ENCODE measurements at regions not wholly inside any gene's neighbourhood (a gene's known extent, or its start where the extent isn't known, plus 50 kb on each side); places are given as distances from the start of the nearest gene placed in this dataset.

DNA sequence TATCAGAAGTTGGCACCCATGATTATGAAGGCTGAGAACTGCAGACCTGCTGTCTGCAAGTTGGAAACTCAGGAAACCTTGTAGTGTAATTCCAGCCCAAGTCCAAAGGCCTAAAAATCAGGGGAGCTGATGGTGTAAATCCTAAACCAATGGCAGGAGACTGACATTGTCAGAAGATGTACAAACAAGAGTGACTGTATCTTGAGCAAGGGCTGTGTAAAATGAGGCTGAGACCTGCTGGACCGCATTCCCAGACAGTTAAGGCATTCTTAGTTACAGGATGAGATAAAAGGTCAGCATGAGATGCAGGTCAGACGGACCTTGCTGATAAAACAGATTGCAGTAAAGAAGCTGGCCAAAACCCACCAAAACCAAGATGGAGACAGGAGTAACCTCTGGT is 147.7 kb downstream of the COG6 start:
- no peak for ATAC-seq
- Histone ChIP-seq H3K4me1 (no peaks in the 10 kb centered on the region), H3K4me3 (no peak overlapping the region), H3K9me3 (no peaks in the 10 kb centered on the region), H3K27me3 (no peaks in the 10 kb centered on the region), H3K36me3 (no peaks in the 10 kb centered on the region), H3K27ac (no peak overlapping the region)
- TF ChIP-seq, protein P1, sequence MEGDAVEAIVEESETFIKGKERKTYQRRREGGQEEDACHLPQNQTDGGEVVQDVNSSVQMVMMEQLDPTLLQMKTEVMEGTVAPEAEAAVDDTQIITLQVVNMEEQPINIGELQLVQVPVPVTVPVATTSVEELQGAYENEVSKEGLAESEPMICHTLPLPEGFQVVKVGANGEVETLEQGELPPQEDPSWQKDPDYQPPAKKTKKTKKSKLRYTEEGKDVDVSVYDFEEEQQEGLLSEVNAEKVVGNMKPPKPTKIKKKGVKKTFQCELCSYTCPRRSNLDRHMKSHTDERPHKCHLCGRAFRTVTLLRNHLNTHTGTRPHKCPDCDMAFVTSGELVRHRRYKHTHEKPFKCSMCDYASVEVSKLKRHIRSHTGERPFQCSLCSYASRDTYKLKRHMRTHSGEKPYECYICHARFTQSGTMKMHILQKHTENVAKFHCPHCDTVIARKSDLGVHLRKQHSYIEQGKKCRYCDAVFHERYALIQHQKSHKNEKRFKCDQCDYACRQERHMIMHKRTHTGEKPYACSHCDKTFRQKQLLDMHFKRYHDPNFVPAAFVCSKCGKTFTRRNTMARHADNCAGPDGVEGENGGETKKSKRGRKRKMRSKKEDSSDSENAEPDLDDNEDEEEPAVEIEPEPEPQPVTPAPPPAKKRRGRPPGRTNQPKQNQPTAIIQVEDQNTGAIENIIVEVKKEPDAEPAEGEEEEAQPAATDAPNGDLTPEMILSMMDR (IDR thresholded peaks at IDR 0.05) = no peak
- no peak for FAIRE-seq
- intact Hi-C loops (cut with DNase I) = no loop called here
- WGBS, 2 donors = 23 to 26% methylated on average over 2 of the region's 2 CpGs
- no peak for DNase-seq

DNA sequence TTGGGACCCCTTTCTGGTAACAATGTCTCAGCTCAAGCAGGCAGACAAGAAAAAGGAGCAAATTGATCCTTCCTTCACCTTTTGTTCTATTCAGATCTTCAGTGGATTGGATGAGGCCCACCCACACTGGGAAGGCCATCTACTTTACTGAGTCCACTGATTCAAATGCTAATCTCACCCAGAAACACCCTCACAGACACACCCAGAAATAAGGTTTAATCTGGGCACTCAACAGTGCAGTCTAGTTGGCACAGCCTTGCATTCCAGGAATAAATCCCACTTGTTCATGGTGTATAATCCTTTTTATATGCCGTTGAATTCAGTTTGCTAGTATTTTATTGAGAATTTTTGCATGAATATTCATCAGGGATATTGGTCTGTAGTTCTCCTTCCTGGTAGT is 148.4 kb downstream of the COG6 start:
- WGBS, 2 donors = 91 to 100% methylated on average over 1 of the region's 1 CpG
- no peak for FAIRE-seq
- no peaks in the 10 kb centered on the region for H3K9me3 ChIP-seq
- no peaks in the 10 kb centered on the region for H3K36me3 ChIP-seq
- H3K4me1 ChIP-seq = no peaks in the 10 kb centered on the region
- intact Hi-C loops (cut with DNase I) = no loop called here
- H3K27ac ChIP-seq = no peak overlapping the region
- H3K4me3 ChIP-seq = no peak overlapping the region
- TF ChIP-seq, protein P1 (IDR thresholded peaks at IDR 0.05) = no peak
- ATAC-seq = no peak
- no peaks in the 10 kb centered on the region for H3K27me3 ChIP-seq
- no peak for DNase-seq

DNA sequence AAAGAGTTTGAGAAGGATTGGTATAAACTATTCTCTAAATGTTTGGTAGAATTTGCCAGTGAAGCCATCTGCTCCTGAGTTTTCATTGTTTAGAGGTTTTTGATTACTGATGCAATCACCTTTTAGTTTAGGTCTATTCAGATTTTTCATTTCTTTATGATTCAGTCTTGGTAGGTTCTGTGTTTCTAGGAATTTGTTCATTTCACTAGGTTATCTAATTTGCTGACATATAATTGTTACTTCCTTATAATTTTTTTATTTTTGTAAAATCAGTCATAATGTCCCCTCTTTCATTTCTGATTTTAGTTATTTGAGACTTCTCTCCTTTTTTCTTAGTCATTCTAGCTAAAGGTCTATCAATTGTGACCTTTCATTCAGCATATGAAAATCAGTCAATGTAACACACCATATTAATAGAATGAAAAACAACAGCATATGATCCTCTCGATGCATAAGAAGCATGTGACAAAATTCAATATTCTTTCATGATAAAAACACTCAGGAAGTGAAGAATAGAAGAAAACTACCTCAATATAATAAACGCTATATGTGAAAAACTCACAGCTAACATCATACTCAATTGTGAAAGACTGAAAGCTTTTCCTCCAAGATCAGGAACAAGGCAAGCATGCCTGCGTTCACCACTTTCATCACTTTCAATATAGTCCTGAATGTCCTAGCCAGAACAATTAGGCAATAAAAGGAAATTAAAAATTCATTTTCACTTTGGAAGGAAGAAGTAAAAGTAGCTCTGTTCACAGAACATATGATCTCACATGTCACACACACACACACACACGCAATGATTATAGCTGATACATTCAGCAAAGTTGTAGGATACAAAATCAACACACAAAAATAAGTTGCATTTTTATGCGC is 149.1 kb downstream of the COG6 start:
- Histone ChIP-seq H3K36me3 (no peaks in the 10 kb centered on the region), H3K27ac (no peak overlapping the region), H3K4me3 (no peak overlapping the region), H3K4me1 (no peaks in the 10 kb centered on the region), H3K27me3 (no peaks in the 10 kb centered on the region), H3K9me3 (no peaks in the 10 kb centered on the region)
- FAIRE-seq = no peak
- 83 to 86% methylated on average over 5 of the region's 5 CpGs for WGBS, 2 donors
- ATAC-seq = no peak
- TF ChIP-seq, protein P1 (IDR thresholded peaks at IDR 0.05) = no peak
- intact Hi-C loops (cut with DNase I) = no loop called here
- DNase-seq = no peak

DNA sequence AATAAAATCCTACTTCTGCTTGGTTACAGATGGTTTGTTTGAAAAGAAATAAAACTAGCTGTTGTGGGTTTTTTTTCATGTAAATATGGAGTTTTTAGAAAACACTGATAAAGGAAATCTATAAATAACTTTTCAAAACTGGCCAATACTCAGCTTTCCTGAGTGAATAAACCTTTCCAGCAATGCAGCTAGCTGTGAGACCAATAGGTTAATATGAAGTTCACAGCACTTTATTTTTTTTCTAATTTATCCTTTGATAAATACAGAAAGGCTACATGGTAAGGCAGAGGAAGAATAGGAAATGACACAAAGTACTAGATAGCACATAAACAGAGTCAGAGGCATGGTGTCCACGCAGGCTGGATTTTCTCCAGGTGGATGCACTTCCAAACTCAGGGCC is 154.0 kb downstream of the COG6 start:
- Histone ChIP-seq H3K36me3 (no peaks in the 10 kb centered on the region), H3K4me1 (no peaks in the 10 kb centered on the region), H3K4me3 (no peak overlapping the region), H3K27ac (no peak overlapping the region), H3K27me3 (no peaks in the 10 kb centered on the region), H3K9me3 (no peaks in the 10 kb centered on the region)
- no peak for ATAC-seq
- WGBS, 2 donors = 70 to 76% methylated on average over 1 of the region's 1 CpG
- FAIRE-seq = no peak
- TF ChIP-seq, protein P1 (IDR thresholded peaks at IDR 0.05) = no peak
- intact Hi-C loops (cut with DNase I) = no loop called here
- no peak for DNase-seq

Measured in pancreas (tissue), 10 donors.